ENCODE measurements at regions not wholly inside any gene's neighbourhood (a gene's known extent, or its start where the extent isn't known, plus 50 kb on each side); places are given as distances from the start of the nearest gene placed in this dataset.
A peak's percentile ranks its signal among the peaks of the same experiment; 100 is the strongest.

GRCh38 chr12:127925971-127926370, 341.0 kb upstream of the TMEM132C start:
- Histone ChIP-seq H3K4me3 (ENCODE audit: low read length in 2 of 2) (no peak overlapping the region), H3K4me1 (ENCODE audit: control insufficient read depth in 2 of 2, insufficient read depth in 2 of 2, low read length in 2 of 2) (peaks cover 0 to 11% of the 10 kb centered on the region in 2 donors), H3K9me3 (ENCODE audit: control insufficient read depth in 2 of 2, low read length in 2 of 2) (no peaks in the 10 kb centered on the region), H3K27me3 (ENCODE audit: control insufficient read depth in 2 of 2, insufficient read depth in 2 of 2, low read length in 2 of 2) (no peaks in the 10 kb centered on the region), H3K9ac (ENCODE audit: low read depth in 1 of 2, low read length in 2 of 2) (no peak overlapping the region), H3K36me3 (ENCODE audit: control insufficient read depth in 2 of 2, insufficient read depth in 2 of 2, low read length in 2 of 2) (no peaks in the 10 kb centered on the region), H3K27ac (ENCODE audit: low read depth in 2 of 2, low read length in 2 of 2) (no peak overlapping the region)

- peaks cover 0 to 11% of the 10 kb centered on the region in 2 donors for H3K4me1 ChIP-seq (ENCODE audit: control insufficient read depth in 2 of 2, insufficient read depth in 2 of 2, low read length in 2 of 2)
- H3K27me3 ChIP-seq (ENCODE audit: control insufficient read depth in 2 of 2, insufficient read depth in 2 of 2, low read length in 2 of 2): no peaks in the 10 kb centered on the region
- H3K36me3 ChIP-seq (ENCODE audit: control insufficient read depth in 2 of 2, insufficient read depth in 2 of 2, low read length in 2 of 2): no peaks in the 10 kb centered on the region
- H3K4me3 ChIP-seq (ENCODE audit: low read length in 2 of 2): no peak overlapping the region
- H3K9ac ChIP-seq (ENCODE audit: low read depth in 1 of 2, low read length in 2 of 2): no peak overlapping the region
- no peaks in the 10 kb centered on the region for H3K9me3 ChIP-seq (ENCODE audit: control insufficient read depth in 2 of 2, low read length in 2 of 2)
- H3K27ac ChIP-seq (ENCODE audit: low read depth in 2 of 2, low read length in 2 of 2): no peak overlapping the region
Measured at GRCh38 chr12:127928178-127928577, 338.8 kb upstream of the TMEM132C start.

- Histone ChIP-seq H3K4me3 (ENCODE audit: low read length in 2 of 2) (no peak overlapping the region), H3K9me3 (ENCODE audit: control insufficient read depth in 2 of 2, low read length in 2 of 2) (no peaks in the 10 kb centered on the region), H3K4me1 (ENCODE audit: control insufficient read depth in 2 of 2, insufficient read depth in 2 of 2, low read length in 2 of 2) (peaks cover 0 to 11% of the 10 kb centered on the region in 2 donors), H3K36me3 (ENCODE audit: control insufficient read depth in 2 of 2, insufficient read depth in 2 of 2, low read length in 2 of 2) (no peaks in the 10 kb centered on the region), H3K27ac (ENCODE audit: low read depth in 2 of 2, low read length in 2 of 2) (no peak overlapping the region), H3K27me3 (ENCODE audit: control insufficient read depth in 2 of 2, insufficient read depth in 2 of 2, low read length in 2 of 2) (no peaks in the 10 kb centered on the region), H3K9ac (ENCODE audit: low read depth in 1 of 2, low read length in 2 of 2) (no peak overlapping the region)
Measured at GRCh38 chr12:127928615-127929571, 338.1 kb upstream of the TMEM132C start.

- Histone ChIP-seq H3K27me3 (ENCODE audit: control insufficient read depth in 2 of 2, insufficient read depth in 2 of 2, low read length in 2 of 2) (no peaks in the 10 kb centered on the region), H3K9me3 (ENCODE audit: control insufficient read depth in 2 of 2, low read length in 2 of 2) (no peaks in the 10 kb centered on the region), H3K9ac (ENCODE audit: low read depth in 1 of 2, low read length in 2 of 2) (no peak overlapping the region), H3K4me3 (ENCODE audit: low read length in 2 of 2) (no peak overlapping the region), H3K36me3 (ENCODE audit: control insufficient read depth in 2 of 2, insufficient read depth in 2 of 2, low read length in 2 of 2) (no peaks in the 10 kb centered on the region), H3K27ac (ENCODE audit: low read depth in 2 of 2, low read length in 2 of 2) (no peak overlapping the region), H3K4me1 (ENCODE audit: control insufficient read depth in 2 of 2, insufficient read depth in 2 of 2, low read length in 2 of 2) (peaks cover 0 to 11% of the 10 kb centered on the region in 2 donors)
Measured at GRCh38 chr12:127930122-127930521, 336.8 kb upstream of the TMEM132C start.

DNA sequence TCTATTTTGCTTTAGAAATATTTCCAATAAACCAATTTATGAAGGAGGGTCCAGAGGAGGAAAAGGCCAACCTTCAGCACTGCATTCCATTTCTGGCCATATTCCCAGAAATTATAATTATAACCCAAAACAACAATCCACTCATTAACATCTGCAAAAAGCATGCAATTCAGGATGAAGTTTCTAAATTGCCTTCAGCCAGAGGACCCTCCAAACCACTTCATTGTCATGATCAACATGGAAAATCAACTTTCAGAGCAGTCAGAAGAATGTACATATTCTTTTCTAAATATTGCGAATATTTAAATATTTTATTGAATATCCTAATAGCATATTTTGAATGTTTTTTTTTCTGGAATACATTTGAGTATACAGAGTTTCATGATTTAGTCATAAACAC, 332.6 kb upstream of the TMEM132C start:
- Histone ChIP-seq H3K4me3 (ENCODE audit: low read length in 2 of 2) (no peak overlapping the region), H3K4me1 (ENCODE audit: control insufficient read depth in 2 of 2, insufficient read depth in 2 of 2, low read length in 2 of 2) (peaks cover 0 to 2% of the 10 kb centered on the region in 2 donors), H3K27me3 (ENCODE audit: control insufficient read depth in 2 of 2, insufficient read depth in 2 of 2, low read length in 2 of 2) (no peaks in the 10 kb centered on the region), H3K36me3 (ENCODE audit: control insufficient read depth in 2 of 2, insufficient read depth in 2 of 2, low read length in 2 of 2) (no peaks in the 10 kb centered on the region), H3K27ac (ENCODE audit: low read depth in 2 of 2, low read length in 2 of 2) (no peak overlapping the region), H3K9ac (ENCODE audit: low read depth in 1 of 2, low read length in 2 of 2) (no peak overlapping the region), H3K9me3 (ENCODE audit: control insufficient read depth in 2 of 2, low read length in 2 of 2) (no peaks in the 10 kb centered on the region)

- Histone ChIP-seq H3K4me1 (ENCODE audit: control insufficient read depth in 2 of 2, insufficient read depth in 2 of 2, low read length in 2 of 2) (no peaks in the 10 kb centered on the region), H3K36me3 (ENCODE audit: control insufficient read depth in 2 of 2, insufficient read depth in 2 of 2, low read length in 2 of 2) (no peaks in the 10 kb centered on the region), H3K9ac (ENCODE audit: low read depth in 1 of 2, low read length in 2 of 2) (no peak overlapping the region), H3K27ac (ENCODE audit: low read depth in 2 of 2, low read length in 2 of 2) (no peak overlapping the region), H3K4me3 (ENCODE audit: low read length in 2 of 2) (no peak overlapping the region), H3K27me3 (ENCODE audit: control insufficient read depth in 2 of 2, insufficient read depth in 2 of 2, low read length in 2 of 2) (no peaks in the 10 kb centered on the region), H3K9me3 (ENCODE audit: control insufficient read depth in 2 of 2, low read length in 2 of 2) (no peaks in the 10 kb centered on the region)
Measured at GRCh38 chr12:127936463-127936862, 330.5 kb upstream of the TMEM132C start.

DNA sequence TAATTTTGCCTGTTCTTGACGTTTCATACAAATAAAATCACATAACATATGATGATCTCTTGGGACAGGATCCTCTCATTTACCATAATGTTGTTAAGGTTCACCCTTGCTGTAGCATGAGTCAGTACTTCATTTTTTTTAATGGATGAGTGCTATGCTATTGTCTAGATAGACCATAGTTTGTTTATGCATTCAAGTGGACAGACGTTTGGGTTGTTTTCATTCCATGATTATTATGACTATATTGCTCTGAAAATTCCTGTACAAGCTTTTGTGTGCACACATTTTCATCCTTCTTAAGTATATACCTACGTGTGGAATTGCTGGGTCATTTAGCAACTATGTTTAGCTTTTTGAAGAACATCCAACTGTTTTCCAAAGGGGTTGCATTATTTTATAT, 325.6 kb upstream of the TMEM132C start:
- no peak overlapping the region for H3K4me3 ChIP-seq (ENCODE audit: low read length in 2 of 2)
- H3K4me1 ChIP-seq (ENCODE audit: control insufficient read depth in 2 of 2, insufficient read depth in 2 of 2, low read length in 2 of 2): peaks cover 9 to 14% of the 10 kb centered on the region in 2 donors
- no peaks in the 10 kb centered on the region for H3K9me3 ChIP-seq (ENCODE audit: control insufficient read depth in 2 of 2, low read length in 2 of 2)
- H3K9ac ChIP-seq (ENCODE audit: low read depth in 1 of 2, low read length in 2 of 2): no peak overlapping the region
- H3K27ac ChIP-seq (ENCODE audit: low read depth in 2 of 2, low read length in 2 of 2): no peak overlapping the region
- no peaks in the 10 kb centered on the region for H3K27me3 ChIP-seq (ENCODE audit: control insufficient read depth in 2 of 2, insufficient read depth in 2 of 2, low read length in 2 of 2)
- H3K36me3 ChIP-seq (ENCODE audit: control insufficient read depth in 2 of 2, insufficient read depth in 2 of 2, low read length in 2 of 2): no peaks in the 10 kb centered on the region

DNA sequence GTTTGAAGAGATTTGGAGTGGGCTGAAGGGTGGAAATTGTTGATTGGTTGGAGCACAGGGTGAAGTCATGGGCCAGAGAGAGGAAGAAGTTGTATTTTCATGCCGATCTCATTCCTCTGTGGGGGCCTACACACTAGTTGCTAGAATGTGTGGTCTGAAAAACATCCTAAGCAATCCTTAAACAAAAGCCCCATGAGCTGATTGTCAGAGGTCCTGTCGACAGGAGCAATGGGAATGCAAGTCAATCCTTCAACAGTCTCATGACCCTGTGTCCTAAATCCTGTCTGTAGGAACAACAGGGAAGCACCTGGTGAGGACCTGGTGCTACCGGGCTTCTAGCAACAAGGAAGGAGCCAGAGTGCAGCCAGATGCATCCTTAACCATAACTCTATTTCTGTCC, 324.0 kb upstream of the TMEM132C start:
- Histone ChIP-seq H3K4me1 (ENCODE audit: control insufficient read depth in 2 of 2, insufficient read depth in 2 of 2, low read length in 2 of 2) (peaks cover 9 to 14% of the 10 kb centered on the region in 2 donors), H3K27me3 (ENCODE audit: control insufficient read depth in 2 of 2, insufficient read depth in 2 of 2, low read length in 2 of 2) (no peaks in the 10 kb centered on the region), H3K36me3 (ENCODE audit: control insufficient read depth in 2 of 2, insufficient read depth in 2 of 2, low read length in 2 of 2) (no peaks in the 10 kb centered on the region), H3K4me3 (ENCODE audit: low read length in 2 of 2) (no peak overlapping the region), H3K27ac (ENCODE audit: low read depth in 2 of 2, low read length in 2 of 2) (no peak overlapping the region), H3K9ac (ENCODE audit: low read depth in 1 of 2, low read length in 2 of 2) (no peak overlapping the region), H3K9me3 (ENCODE audit: control insufficient read depth in 2 of 2, low read length in 2 of 2) (no peaks in the 10 kb centered on the region)

- H3K27me3 ChIP-seq (ENCODE audit: control insufficient read depth in 2 of 2, insufficient read depth in 2 of 2, low read length in 2 of 2): no peaks in the 10 kb centered on the region
Measured at GRCh38 chr12:127943481-127944210, 323.3 kb upstream of the TMEM132C start.

More at GRCh38 chr12:127943481-127944210, 323.3 kb upstream of the TMEM132C start:
- peaks cover 9 to 14% of the 10 kb centered on the region in 2 donors for H3K4me1 ChIP-seq (ENCODE audit: control insufficient read depth in 2 of 2, insufficient read depth in 2 of 2, low read length in 2 of 2)
- H3K4me3 ChIP-seq (ENCODE audit: low read length in 2 of 2): no peak overlapping the region
- no peaks in the 10 kb centered on the region for H3K36me3 ChIP-seq (ENCODE audit: control insufficient read depth in 2 of 2, insufficient read depth in 2 of 2, low read length in 2 of 2)
- H3K9ac ChIP-seq (ENCODE audit: low read depth in 1 of 2, low read length in 2 of 2): no peak overlapping the region
- no peaks in the 10 kb centered on the region for H3K9me3 ChIP-seq (ENCODE audit: control insufficient read depth in 2 of 2, low read length in 2 of 2)
- peak overlapping the region; percentile 38 to 65 for H3K27ac ChIP-seq (ENCODE audit: low read depth in 2 of 2, low read length in 2 of 2)
